Stimulated activated CD4-positive, alpha-beta T cell treated with anti-CD3 and anti-CD28 coated beads, Interleukin-12 subunit alpha, Interleukin-12 subunit beta, amount 100 ng/mL, for 24 hours (primary cell): ENCODE measurements at regions not wholly inside any gene's neighbourhood (a gene's known extent, or its start where the extent isn't known, plus 50 kb on each side); places are given as distances from the start of the nearest gene placed in this dataset.
"Not testable (repeated sequence)": the region's sequence is repeated elsewhere in the genome, so short reads cannot be mapped to it uniquely, and the experiment has no call there.

Experiments used
- DNase-seq, 2 experiments: peaks; one replicate each; pipeline ENCODE4 v3.0.0-alpha.2; 2020; ENCODE audit warnings: low read depth in 2 of 2

DNA sequence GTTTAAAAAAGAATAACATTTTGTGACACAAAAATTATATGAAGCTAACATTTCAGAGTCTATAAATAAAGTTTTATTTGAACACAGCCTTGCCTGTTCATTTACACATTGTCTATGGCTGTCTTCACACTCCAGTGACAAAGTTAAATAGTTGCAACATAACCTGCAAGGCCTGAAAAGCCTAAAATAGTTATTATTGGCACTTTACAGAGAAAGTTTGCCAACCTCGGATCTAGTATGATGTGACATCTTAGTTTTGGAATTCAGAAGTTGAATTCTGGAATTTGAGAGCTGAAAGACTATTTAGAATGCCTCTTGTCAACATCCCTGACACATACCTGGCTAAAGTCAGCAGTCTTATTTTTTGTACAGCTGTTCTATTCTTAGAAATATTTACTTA is 68.3 kb downstream of the DYRK2 start:
- no peak for DNase-seq

DNA sequence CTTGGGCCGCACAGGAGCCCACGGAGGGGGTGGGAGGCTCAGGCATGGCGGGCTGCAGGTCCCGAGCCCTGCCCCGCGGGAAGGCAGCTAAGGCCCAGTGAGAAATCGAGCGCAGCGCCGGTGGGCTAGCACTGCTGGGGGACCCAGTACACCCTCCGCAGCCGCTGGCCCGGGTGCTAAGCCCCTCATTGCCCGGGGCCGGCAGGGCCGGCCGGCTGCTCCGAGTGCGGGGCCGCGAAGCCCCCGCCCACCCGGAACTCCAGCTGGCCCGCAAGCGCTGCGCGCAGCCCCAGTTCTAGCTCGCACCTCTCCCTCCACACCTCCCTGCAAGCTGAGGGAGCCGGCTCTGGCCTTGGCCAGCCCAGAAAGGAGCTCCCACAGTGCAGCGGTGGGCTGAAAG is 70.8 kb downstream of the DYRK2 start:
- not testable (repeated sequence) for DNase-seq

DNA sequence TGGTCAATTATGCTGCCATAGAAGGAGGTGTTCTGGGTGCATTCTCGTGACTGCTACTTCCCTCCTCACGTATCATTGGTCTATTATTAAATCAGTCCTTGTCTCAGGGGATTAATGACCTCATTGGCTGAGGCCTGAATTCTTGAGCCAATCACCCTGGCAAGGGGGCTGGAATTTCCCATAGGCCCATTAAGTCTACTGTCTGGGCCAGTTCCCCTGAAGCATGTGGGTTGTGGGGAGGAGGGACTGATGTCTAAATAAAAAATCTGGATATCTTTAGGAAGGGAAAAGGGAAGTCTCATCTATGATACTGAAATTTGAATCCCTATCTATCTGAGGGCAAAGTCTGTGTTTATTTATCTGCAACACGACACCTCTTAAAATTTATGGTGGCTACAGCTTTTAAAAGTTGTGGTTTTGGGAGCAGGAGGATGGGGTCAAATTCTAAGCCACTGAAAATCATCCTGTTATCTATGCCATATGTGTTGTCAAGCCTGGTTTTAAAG is 71.9 kb downstream of the DYRK2 start:
- DNase-seq, result no peak

DNA sequence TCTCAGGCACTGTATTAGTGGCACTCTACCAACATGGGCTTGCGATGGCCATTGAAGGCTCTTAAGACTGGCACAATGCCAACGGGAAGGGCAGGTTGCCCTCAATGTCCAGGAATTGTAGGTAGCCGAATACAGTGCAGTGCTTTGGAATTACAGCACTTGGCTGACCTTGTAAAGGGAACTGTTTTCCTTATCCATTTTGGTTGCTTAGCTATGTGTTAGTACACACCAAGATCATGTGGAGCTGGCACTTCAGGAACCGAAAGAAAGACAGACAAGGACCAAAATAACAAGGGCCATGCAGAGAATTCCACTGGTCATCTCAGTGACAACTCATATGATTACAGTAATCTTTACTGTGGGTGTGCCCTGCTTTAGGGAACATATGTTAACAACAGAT is 72.7 kb downstream of the DYRK2 start:
- DNase-seq, result no peak

DNA sequence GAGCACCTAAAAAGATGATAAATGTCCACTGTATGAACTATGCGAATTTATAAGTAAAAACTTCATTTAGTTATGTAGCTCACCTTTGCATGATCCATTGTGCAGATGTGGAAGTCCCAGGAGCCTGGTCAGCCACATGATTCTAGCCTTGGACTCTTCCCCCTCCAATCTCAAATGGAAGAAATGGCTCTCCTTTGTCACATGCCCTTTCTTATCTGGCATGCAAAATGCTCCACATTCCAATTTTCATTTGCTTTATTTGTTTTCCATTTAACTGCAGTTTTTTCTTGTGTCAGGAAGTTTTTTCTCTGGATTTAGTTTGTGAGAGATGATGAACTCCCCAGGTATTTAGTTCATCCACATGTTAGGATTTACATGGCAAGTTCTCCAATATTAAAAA is 73.8 kb downstream of the DYRK2 start:
- DNase-seq, result no peak

DNA sequence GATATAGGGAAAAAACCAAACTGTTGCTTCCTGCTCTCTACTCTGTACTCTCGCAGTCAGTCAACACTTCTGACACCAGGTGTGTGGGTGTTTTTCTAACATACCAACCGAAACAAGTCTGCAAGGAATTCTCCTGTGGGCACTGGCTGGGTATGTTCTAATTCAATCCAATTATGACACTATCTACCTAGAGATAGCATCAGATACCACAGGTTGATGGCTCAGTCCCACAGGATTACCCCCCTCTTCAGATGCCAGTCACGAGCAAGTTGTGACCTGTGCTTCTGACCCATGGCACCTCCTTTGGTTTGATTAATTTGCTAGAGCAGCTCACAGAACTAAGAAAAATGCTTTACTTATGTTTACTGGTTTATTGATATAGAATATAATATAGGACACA is 78.3 kb downstream of the DYRK2 start:
- DNase-seq, result no peak

DNA sequence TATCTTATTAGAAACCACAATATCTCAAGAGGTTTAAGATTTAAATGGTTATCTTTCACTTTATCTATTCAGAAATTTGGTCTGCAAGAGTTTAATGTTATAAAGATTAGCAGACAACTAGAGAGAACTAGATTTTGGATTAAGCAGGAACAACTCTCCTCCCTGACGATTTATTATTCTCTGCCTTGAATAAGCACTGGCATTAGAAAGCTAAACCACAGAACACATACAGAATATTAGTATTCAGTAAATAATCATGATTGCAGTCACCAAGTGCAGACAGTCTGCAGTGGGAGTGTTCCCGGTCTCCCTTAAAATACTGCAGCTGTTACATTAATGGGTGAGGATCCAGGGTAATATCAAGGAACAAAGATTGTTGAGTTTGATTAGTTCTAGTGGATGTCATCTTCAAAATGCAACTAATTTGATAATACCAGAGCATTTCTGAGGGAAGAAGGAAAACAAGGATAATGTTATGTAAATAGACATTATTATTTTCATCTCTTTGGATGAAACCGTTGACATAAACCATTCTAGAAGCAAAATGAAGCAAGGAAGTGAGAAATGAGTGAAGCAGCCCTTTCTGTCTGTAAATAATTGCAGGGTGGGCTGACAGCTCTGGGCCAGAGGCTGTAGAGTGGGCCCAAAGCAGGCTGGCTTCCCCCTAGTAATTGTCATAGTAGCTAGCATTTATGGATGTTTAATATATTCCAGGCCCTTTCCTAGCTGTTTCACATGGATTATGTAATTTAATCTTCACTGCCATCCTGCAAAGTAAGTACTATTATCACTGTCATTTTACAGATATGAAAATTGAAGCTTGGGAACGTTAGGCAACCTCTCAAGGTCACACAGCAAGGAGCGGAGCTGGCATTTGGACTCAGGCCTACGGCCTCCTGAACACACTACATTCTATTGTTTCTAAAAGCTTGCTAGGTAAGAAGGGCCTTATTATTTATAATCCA is 79.4 kb downstream of the DYRK2 start:
- DNase-seq, result no peak

DNA sequence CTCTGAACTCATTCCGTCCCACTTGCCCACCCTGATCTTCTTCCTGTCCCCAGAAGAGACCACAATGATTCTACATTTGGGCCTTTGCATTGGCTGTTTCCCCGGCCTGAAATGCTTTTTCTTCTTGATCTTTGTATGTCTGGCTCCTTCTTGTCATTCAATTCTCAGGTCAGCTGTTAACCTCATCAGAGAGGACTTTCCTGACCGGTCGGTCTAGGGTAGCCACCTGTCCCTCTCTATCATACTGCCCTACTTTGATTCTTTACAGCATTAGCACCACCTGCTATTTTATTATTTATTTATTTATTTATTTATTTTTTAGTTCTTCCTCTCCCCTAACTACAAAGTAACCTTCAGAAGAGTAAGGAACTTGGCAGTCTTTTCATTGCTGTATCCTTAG is 84.3 kb downstream of the DYRK2 start:
- no peak for DNase-seq

DNA sequence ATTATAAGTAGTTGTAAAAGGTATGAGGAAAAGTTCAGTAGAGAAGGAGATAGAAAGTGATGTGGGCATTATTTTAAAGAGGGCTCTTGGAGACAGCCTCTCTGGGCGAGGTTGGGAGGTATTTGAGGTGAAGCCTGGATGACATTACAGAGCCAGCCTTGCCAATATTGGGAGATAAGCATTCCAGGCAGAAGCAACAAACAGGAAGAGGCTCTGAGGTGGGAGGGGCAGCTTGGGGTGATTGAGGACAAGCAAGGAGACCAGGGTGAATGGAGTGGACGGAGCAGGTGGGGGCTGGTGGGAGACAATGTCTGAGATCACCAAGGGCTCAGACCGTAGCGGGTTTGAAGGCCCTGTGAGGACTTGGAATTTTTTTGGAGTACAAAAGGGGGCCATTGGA is 87.3 kb downstream of the DYRK2 start:
- DNase-seq, result no peak

DNA sequence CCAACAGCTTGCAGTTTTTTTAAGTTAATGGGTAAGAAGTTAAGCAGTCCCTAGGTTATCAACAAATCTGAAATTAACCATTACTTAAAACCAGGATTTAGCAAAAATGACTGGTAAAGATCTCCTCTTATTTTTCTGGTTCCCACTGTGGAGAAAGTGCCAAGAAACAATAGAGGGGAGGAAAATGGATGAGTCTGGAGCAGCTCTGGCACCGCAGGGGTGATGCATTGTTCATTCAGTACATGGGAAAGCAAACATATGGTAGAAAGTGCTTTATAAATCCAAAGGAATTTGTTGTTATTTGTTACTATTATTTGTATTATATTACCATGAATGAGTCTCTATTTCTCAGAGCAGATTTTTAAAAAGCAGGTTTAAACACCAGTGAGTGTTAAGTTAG is 92.2 kb downstream of the DYRK2 start:
- no peak for DNase-seq

DNA sequence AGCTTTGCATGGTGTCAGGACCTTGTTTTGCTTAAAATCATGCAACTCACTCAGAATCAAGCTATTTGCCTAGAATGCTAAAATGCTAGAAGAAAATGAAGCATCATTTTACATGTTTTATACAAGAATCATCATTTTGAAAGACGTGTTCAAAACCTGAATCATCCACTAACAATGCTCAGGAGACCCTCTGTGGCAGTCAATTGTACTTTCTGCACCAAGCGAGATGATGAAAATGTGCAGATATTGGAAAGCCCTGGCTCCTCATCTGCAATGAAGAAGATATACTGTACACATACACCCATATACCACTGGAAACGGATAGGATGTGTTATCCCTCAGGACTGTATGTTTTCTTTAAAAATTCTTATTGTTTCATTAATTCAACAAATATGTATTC is 92.7 kb downstream of the DYRK2 start:
- no peak for DNase-seq

DNA sequence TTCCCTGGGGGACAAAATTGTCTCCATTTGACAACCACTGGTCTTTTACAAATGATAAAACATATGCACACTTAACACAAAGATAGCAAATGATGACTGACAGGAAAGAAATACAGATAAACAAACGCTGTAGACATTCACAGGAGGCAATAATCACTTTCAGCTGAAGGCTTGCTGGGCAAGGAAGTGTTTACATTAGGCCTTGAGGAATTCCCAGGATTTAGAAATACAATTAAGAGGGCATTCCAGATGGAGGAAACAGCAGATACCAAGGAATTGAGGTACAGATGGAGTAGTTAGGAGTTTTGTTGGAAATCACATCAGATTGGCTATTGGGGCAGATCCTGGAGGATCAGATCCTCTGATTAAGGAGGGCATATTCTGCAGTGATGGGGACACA is 93.9 kb downstream of the DYRK2 start:
- no peak for DNase-seq

DNA sequence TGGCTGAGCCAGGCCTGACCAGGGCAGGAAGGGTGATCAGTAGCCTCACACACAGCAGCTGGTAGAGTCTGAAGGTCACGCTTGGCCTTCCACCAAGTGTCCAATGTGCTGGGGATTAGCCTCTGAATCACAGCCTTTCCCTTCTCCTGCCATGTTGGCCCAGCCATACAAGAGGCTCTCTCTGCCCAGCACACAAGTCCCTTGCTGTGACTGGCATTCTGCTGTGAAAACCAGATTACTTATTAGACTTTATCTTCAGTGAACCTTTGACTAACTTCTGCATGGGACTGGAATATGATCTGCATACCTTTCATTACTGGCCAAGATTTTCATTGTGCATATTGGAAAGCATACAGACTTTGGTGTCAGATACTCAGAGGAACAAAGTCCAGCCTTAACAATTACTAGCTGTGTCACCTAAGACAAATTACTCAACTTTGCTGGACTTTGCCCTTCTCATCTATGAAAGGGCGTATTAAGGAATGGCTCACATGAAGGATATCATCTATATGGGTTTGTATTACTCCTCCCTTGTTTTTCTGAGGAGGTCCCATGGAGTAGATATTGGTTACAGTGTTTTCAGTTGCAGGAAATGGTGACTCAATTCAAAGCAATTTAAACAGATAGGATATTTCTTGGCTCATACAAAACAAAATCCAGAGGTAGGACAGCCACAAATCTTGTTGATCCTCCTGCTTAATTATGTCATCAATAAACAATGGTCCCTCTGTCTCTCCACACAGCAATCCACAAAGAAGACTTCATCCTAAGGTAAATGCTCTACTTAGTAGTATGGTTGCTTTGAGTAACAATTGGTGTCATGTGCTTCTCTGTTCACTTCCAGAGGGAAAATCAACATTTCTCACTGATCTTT is 99.6 kb downstream of the DYRK2 start:
- no peak for DNase-seq

DNA sequence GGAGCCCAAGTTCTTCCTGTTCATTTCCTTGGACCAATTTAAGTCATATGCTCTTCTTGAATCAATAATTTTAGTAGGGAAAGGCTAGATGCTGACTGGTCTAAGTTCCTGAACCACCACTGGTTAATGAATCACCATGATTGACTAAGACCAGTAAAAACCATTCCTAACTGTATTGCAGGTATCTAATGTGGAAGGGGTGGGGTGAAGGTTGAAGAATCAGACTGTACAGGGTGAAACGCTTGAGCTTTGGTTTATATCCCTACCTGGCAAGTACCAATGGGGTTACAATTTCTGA is 100.1 kb downstream of the DYRK2 start:
- no peak for DNase-seq

DNA sequence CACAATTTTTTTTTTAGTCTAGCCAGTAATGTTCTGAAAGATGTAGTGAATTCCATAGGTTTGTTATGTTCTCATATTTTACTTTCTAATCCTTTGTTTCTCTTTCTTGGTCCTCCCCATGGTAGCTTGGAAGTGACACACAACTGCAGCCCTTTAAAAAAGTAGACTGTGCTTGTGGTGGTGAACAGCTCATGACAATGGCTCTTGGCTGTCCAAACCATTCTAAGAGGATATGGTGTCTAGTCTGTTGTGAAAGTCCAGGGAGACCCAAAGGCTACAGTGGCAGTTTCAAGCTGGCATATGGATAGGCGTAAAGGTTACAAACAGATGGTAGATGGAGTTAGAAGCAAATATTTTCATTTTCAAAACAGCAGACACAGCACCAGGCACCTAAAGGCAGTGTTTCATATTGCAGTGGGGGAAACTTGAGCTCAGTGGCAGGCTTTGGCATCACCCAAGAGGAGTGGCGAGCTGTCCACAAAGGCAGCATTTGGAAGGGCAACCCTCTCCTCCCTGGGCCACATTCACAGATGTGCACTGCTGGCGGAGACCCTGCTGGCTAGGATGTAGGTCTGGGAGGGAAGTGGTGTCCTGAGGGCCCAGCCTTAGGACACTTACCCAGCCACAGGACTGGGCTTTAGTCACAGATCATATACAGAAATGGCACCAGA is 102.1 kb downstream of the DYRK2 start:
- DNase-seq, result no peak

DNA sequence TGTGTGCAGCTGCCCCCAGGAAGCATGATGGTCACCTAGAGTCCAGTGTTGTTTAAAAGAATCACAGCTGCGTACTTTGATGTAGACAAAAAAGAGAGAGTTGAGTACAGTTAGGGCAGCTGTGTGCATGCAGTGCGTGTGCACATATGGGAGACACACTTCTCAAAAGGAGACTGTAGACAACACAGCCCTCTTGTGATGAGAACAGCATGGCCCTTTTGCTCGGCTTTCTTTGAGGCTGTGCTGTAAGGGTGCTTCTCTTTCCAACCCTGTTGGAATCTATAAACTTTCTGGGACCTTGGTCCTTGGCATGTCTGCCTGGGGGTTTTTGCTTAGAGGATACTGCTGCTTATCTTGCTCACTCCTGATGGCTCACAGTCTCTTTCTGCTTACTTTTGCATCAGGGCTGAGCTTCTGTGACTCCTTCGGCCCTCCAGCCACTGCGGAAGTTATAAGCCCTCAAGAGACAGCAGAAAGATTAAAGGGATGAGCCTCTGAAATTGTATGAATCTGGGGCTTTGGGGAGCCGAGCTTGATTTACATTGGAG is 102.9 kb downstream of the DYRK2 start:
- DNase-seq, result no peak

DNA sequence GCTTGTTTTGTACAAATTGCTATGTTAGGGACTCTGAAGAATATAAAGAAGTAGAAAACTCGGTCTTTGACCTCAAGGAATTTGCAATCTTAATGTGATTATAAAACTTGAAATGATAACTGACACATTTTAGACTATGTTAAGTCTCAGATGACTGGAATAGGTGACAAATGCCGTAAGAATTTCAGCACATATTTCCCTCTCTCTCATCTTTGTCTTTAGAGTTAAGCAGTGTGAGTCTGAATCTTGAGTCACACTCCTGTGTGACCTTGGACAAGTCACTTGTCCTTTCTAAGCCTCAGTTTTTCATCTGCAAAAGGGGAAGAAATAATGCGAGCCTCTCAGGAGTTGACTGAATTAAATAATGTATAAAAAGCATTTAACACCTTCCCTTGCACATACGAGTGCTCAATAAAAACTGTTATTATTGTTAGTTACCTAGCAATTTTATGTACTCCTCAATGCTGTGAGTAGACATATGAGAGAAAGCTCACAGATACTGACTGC is 103.7 kb downstream of the DYRK2 start:
- no peak for DNase-seq

DNA sequence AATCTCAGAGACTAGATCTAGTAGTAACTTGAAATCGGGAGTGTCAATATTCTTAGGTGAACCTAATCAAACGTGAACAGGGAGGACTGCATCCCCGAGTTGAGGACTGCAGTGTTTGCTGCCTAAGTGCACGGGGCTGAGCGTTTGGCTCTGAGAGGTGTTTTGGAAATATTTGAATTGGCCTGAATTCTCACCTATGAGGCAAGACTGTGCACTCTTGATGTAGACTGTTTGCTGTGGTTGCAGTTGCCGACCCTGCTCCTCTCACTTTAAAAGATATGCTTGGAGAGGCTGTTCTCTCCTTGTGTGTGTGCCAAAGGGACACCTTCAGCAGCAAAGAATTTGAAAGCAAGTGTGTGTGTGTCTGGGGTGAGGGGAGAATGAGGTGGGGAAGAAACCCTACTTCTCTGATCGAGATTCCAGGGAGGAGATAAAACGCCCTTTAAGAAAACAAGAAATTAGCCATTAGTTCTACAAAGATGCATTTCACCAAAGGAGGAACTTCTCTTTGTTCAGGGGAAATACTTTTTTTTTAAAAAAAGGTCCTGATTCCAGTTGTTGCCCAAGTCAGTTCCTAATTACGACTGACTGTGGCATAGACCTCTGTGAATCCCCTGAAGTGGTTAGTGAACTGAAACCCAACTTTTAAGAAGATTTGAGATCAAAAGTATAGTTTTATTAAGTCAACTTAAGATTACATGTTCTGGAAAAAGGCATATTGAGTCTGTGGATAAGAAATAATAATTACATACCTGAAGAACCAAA is 106.6 kb downstream of the DYRK2 start:
- no peak for DNase-seq

DNA sequence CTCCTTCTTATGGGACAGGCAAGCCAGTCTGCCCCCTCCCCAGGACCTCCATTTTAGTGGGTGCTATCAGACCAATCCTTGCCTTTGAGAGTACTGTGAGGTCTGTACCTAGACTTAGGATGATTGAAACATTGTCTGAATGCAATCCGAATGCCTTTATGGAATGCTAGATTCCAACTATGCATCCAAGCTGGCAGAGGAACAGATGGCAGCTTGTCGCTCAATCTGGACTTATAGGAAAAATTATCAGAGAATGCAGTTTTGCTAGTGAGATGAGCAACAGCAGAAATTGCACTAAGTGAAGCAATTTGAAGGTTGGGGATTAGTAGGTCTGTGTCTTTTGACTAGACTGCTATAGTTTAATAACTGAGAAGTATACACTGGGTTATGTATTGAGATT is 109.1 kb downstream of the DYRK2 start:
- no peak for DNase-seq

DNA sequence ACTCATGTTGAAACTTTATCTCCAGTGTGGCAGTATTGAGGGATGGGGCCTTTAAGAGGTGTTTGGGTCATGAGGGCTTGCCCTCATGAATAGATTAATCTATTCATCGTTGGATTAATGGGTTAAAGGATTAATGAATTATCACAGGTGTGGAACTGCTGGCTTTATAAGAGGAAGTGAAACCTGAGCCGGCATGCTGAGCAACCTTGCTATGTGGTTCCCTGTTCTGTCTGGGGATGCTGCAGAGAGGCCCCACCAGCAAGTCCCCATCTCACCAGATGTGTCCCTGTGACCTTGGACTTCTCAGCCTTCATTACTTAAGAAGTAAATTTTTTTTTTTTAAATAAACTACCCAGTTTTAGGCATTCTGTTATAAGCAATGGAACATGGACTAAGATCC is 109.6 kb downstream of the DYRK2 start:
- DNase-seq, result no peak

DNA sequence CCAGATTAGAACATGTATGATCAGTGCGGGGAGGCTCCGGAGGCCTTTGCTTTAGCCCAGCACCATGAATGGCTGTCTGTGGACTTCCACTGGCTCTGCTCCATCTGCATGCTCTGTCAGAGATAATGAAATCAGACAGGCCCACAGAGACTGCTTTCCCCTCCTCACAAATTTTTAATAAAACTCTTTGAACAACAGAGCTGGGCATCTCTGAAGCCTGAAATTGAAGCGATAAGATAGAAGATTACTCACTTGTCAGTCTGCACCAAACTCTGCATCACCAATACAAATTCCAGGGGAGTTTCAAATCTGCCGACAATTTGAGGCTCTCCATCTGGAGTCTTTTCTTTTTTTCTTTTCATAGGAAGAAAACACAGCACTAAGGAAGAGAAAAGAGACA is 110.0 kb downstream of the DYRK2 start:
- no peak for DNase-seq
